Gastrocnemius medialis (tissue), 4 donors: ENCODE measurements at regions not wholly inside any gene's neighbourhood (a gene's known extent, or its start where the extent isn't known, plus 50 kb on each side); places are given as distances from the start of the nearest gene placed in this dataset.

Experiments used
- POLR2A ChIP-seq, 2 donors: fragments of 450-650 bp; IDR thresholded peaks; one replicate each; pipeline ENCODE4 v1.6.1; 2017; ENCODE audit warnings: antibody characterized with exemption in 2 of 2, mild to moderate bottlenecking in 2 of 2, moderate library complexity in 2 of 2
- TF ChIP-seq, protein P1 (sequence below), 5 experiments: fragments of 450-650 bp in 3 of 5; fragments of 200-600 bp in 2 of 5; sonication (generic) in 2 of 5; IDR thresholded peaks in 4 of 5; conservative IDR thresholded peaks in 1 of 5; 1 replicate in 4 of 5; 2 replicates in 1 of 5; pipeline ENCODE4 v1.5.1; 2016 to 2019; ENCODE audit warnings: antibody characterized with exemption in 5 of 5, mild to moderate bottlenecking in 3 of 5, moderate library complexity in 3 of 5

DNA sequence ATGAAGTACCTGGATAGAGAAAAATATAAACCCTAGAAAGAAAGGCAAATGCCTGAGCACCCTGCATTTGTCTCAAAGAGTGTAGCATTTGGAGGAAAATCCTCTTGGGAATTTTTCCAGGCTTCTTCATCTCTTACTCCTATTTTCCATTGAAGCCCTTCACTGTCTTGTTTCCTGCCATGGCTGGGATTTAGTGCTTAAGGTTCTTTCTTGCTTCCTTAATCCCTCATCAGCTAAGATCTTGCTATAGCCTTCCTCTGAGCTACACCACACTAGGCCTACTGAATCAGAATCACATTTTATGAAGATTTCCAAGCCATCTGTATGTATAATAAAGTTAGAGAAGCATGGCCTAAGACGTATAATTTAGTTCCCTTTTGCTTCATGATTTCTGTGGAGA is 97.5 kb upstream of the PHYHIPL start:
- TF ChIP-seq, protein P1, sequence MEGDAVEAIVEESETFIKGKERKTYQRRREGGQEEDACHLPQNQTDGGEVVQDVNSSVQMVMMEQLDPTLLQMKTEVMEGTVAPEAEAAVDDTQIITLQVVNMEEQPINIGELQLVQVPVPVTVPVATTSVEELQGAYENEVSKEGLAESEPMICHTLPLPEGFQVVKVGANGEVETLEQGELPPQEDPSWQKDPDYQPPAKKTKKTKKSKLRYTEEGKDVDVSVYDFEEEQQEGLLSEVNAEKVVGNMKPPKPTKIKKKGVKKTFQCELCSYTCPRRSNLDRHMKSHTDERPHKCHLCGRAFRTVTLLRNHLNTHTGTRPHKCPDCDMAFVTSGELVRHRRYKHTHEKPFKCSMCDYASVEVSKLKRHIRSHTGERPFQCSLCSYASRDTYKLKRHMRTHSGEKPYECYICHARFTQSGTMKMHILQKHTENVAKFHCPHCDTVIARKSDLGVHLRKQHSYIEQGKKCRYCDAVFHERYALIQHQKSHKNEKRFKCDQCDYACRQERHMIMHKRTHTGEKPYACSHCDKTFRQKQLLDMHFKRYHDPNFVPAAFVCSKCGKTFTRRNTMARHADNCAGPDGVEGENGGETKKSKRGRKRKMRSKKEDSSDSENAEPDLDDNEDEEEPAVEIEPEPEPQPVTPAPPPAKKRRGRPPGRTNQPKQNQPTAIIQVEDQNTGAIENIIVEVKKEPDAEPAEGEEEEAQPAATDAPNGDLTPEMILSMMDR (IDR thresholded peaks at IDR 0.05 in 4 of 5, conservative IDR thresholded peaks at IDR 0.05 in 1 of 5), result no peak
- no peak for TF ChIP-seq POLR2A (IDR thresholded peaks at IDR 0.05)
